ENCODE measurements at regions not wholly inside any gene's neighbourhood (a gene's known extent, or its start where the extent isn't known, plus 50 kb on each side); places are given as distances from the start of the nearest gene placed in this dataset.

GRCh38 chr2:122532481-122532880 is 777.0 kb downstream of the TSN start:
- TF ChIP-seq POLR2A (IDR thresholded peaks at IDR 0.05; ENCODE audit: low read depth, low read length) (no peak), TAF1 (IDR thresholded peaks at IDR 0.05; ENCODE audit: borderline replicate concordance, low read depth, low read length) (no peak)
